OCI-LY7 (cell line): ENCODE measurements at regions not wholly inside any gene's neighbourhood (a gene's known extent, or its start where the extent isn't known, plus 50 kb on each side); places are given as distances from the start of the nearest gene placed in this dataset.

Source experiments
- BruUV-seq: library from RNA; stranded (reverse); fragments of 400-500 nt; replicated peaks from 2 replicates; lab custom pipeline; 2021; lab: Mats Ljungman, UMichigan
- CTCF ChIA-PET: fragments of 300-600 bp; sonication (Branson Sonifier 250); formaldehyde crosslinking; loops from one replicate; lab custom pipeline; 2022; ENCODE audit warnings: antibody characterized with exemption; ENCODE audit not compliant: unreplicated experiment; lab: Charles Lee
- POLR2A ChIA-PET: fragments of 300-600 bp; sonication (Branson Sonifier 250); formaldehyde crosslinking; loops from one replicate; lab custom pipeline; 2022; ENCODE audit warnings: antibody characterized with exemption; lab: Charles Lee
- DNase-seq: peaks from one replicate; pipeline ENCODE4 v3.0.0-alpha.2; 2015; ENCODE audit warnings: low spot score
- H2AFZ ChIP-seq: fragments of 200-600 bp; sonication (generic), shearing (Covaris generic); 2 replicates; pipeline ENCODE4 v1.6.1; 2014; ENCODE audit warnings: mild to moderate bottlenecking, antibody characterized with exemption, low read length, moderate library complexity
- H3K27ac ChIP-seq: fragments of 200-600 bp; sonication (generic); 2 replicates; pipeline ENCODE4 v1.5.1; 2014; ENCODE audit warnings: mixed run types, low read depth, mild to moderate bottlenecking, moderate library complexity, low read length, inconsistent platforms; ENCODE audit not compliant: poor library complexity, severe bottlenecking
- H3K36me3 ChIP-seq: fragments of 200-600 bp; sonication (generic); 2 replicates; pipeline ENCODE4 v1.6.1; 2014; ENCODE audit warnings: mild to moderate bottlenecking, antibody characterized with exemption, low read length, moderate library complexity, mixed read lengths; ENCODE audit not compliant: insufficient read depth
- H3K4me1 ChIP-seq: fragments of 200-600 bp; sonication (generic); 2 replicates; pipeline ENCODE4 v1.5.1; 2014; ENCODE audit warnings: mild to moderate bottlenecking, low read length; ENCODE audit not compliant: insufficient read depth, poor library complexity, severe bottlenecking
- H3K4me2 ChIP-seq: fragments of 200-600 bp; sonication (generic); 2 replicates; pipeline ENCODE4 v1.6.1; 2014; ENCODE audit warnings: mild to moderate bottlenecking, low read length
- H3K4me3 ChIP-seq: fragments of 200-600 bp; sonication (generic); 2 replicates; pipeline ENCODE4 v1.5.1; 2014; ENCODE audit warnings: mild to moderate bottlenecking, low read depth, low read length; ENCODE audit not compliant: poor library complexity, severe bottlenecking
- H3K79me2 ChIP-seq: fragments of 200-600 bp; sonication (generic); 2 replicates; pipeline ENCODE4 v1.6.1; 2016; ENCODE audit warnings: low read depth, mild to moderate bottlenecking, low read length, moderate library complexity, mixed read lengths; ENCODE audit not compliant: insufficient read depth
- H3K9me2 ChIP-seq: fragments of 200-600 bp; sonication (generic); 2 replicates; pipeline ENCODE4 v1.6.1; 2016; ENCODE audit warnings: mild to moderate bottlenecking, low read length, mixed read lengths; ENCODE audit not compliant: insufficient read depth
- H3K9me3 ChIP-seq: fragments of 200-600 bp; sonication (generic); 2 replicates; pipeline ENCODE4 v1.6.1; 2014; ENCODE audit warnings: mild to moderate bottlenecking, mixed run types, low read length, mixed read lengths
- H4K20me1 ChIP-seq: fragments of 200-600 bp; sonication (generic); 2 replicates; pipeline ENCODE4 v1.6.1; 2014; ENCODE audit warnings: mild to moderate bottlenecking, antibody characterized with exemption, low read length, moderate library complexity, mixed read lengths; ENCODE audit not compliant: insufficient read depth
- EZH2phosphoT487 ChIP-seq: fragments of 200-600 bp; sonication (generic); IDR thresholded peaks from 2 replicates; pipeline ENCODE4 v1.6.1; 2018; ENCODE audit warnings: low read depth, borderline replicate concordance, mild to moderate bottlenecking, mixed run types, antibody characterized with exemption, low read length, moderate library complexity, mixed read lengths
- intact Hi-C: fragments of 100-400 bp; cut with micrococcal nuclease; formaldehyde crosslinking; loops from one replicate; pipeline ENCODE4 v1.10.0; 2022; ENCODE audit not compliant: unreplicated experiment
- TF ChIP-seq, protein P1 (sequence below): fragments of 200-600 bp; sonication (generic); conservative IDR thresholded peaks from 2 replicates; pipeline ENCODE4 v1.5.1; 2014; ENCODE audit warnings: mild to moderate bottlenecking, antibody characterized with exemption, low read length, moderate library complexity, mixed read lengths

- no peak overlapping the region for H3K4me2 ChIP-seq
- no peak overlapping the region for H2AFZ ChIP-seq
- no peaks in the 10 kb centered on the region for H3K79me2 ChIP-seq
- H3K9me3 ChIP-seq = no peaks in the 10 kb centered on the region
- intact Hi-C loops = no loop called here
- DNase-seq = no peak
- BruUV-seq = no TSS peak
- no peaks in the 10 kb centered on the region for H3K36me3 ChIP-seq
- no peaks in the 10 kb centered on the region for H4K20me1 ChIP-seq
- TF ChIP-seq, protein P1, sequence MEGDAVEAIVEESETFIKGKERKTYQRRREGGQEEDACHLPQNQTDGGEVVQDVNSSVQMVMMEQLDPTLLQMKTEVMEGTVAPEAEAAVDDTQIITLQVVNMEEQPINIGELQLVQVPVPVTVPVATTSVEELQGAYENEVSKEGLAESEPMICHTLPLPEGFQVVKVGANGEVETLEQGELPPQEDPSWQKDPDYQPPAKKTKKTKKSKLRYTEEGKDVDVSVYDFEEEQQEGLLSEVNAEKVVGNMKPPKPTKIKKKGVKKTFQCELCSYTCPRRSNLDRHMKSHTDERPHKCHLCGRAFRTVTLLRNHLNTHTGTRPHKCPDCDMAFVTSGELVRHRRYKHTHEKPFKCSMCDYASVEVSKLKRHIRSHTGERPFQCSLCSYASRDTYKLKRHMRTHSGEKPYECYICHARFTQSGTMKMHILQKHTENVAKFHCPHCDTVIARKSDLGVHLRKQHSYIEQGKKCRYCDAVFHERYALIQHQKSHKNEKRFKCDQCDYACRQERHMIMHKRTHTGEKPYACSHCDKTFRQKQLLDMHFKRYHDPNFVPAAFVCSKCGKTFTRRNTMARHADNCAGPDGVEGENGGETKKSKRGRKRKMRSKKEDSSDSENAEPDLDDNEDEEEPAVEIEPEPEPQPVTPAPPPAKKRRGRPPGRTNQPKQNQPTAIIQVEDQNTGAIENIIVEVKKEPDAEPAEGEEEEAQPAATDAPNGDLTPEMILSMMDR = 0 out of 2 replicates have a peak, but pooled peaks have one; percentile 17
- TF ChIP-seq EZH2phosphoT487 = no peak
- H3K9me2 ChIP-seq = no peaks in the 10 kb centered on the region
- H3K4me1 ChIP-seq = no peaks in the 10 kb centered on the region
- H3K4me3 ChIP-seq = no peak overlapping the region
- H3K27ac ChIP-seq = no peak overlapping the region
- ChIA-PET CTCF (no interaction called here), POLR2A (no interaction called here)
Measured at GRCh38 chr2:120907822-120908221, 172.2 kb downstream of the GLI2 start.

DNA sequence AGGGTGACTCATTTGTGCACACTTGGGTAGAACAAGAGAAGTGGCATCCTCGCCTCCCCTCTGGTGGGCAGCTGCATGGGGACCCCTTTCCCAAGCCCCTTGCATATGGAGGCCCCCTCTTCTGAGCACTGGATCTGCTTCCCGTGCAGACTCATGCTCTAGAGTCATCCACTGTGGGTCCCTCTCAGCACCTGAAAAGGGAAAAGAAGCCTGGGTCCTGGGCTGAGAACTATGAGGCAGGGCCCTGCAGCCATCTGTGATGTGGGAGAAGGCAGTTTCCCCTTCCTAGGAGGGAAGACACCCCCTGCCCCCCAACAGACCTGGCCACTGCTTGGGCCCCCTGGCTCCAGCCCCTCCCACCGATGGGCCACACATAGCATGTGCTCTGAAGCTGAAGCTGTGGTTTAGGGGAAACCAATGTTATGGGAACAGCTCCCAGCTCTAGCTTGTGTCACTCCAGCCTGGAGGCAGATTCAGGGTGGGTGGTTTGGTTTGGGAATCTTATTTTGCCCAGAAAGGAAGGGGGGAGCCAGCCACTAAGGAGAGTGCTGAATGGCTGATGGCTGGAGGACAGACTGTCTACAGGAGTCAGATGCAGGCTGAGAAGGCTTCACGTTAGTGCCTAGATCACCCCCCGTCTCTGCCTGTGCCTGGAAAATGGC, 172.8 kb downstream of the GLI2 start:
- Histone ChIP-seq H4K20me1 (no peaks in the 10 kb centered on the region), H3K9me3 (no peaks in the 10 kb centered on the region), H3K9me2 (no peaks in the 10 kb centered on the region), H3K4me3 (no peak overlapping the region), H3K36me3 (no peaks in the 10 kb centered on the region), H3K4me2 (no peak overlapping the region), H2AFZ (no peak overlapping the region), H3K27ac (no peak overlapping the region), H3K79me2 (no peaks in the 10 kb centered on the region), H3K4me1 (no peaks in the 10 kb centered on the region)
- TF ChIP-seq, protein P1 = no peak
- no peak for TF ChIP-seq EZH2phosphoT487
- intact Hi-C loops = no loop called here
- no TSS peak for BruUV-seq
- CTCF ChIA-PET = no interaction called here
- no peak for DNase-seq
- POLR2A ChIA-PET = no interaction called here

DNA sequence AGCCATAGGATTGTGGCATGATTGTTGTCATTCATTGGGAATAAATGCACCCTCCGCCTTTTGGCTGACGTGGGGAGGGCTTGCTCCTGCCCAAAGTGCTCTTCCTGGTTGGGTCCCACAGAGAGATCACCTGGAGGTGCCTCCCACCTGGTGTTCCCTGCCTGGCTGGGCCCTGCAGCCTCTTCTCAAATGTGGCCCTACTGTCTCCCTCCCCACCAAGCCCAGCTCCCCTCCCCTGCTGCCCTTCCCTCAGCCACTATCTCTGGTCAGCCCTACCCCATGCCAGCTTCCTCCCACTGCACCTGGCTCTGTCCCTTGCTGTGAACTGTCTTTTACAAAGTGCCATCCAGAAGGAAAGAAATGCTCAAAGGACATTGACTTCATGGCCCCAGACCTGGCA, 173.4 kb downstream of the GLI2 start:
- Histone ChIP-seq H3K27ac (no peak overlapping the region), H3K4me3 (no peak overlapping the region), H3K36me3 (no peaks in the 10 kb centered on the region), H3K9me3 (no peaks in the 10 kb centered on the region), H4K20me1 (no peaks in the 10 kb centered on the region), H3K9me2 (no peaks in the 10 kb centered on the region), H3K4me2 (no peak overlapping the region), H3K4me1 (no peaks in the 10 kb centered on the region), H2AFZ (no peak overlapping the region), H3K79me2 (no peaks in the 10 kb centered on the region)
- no TSS peak for BruUV-seq
- intact Hi-C loops = no loop called here
- TF ChIP-seq, protein P1 = no peak
- TF ChIP-seq EZH2phosphoT487 = no peak
- POLR2A ChIA-PET = no interaction called here
- DNase-seq = no peak
- CTCF ChIA-PET = no interaction called here
